B cell (primary cell): ENCODE measurements at regions not wholly inside any gene's neighbourhood (a gene's known extent, or its start where the extent isn't known, plus 50 kb on each side); places are given as distances from the start of the nearest gene placed in this dataset.

Experiments used
- EZH2 ChIP-seq: IDR thresholded peaks from 2 replicates; pipeline ENCODE4 v1.6.1; 2012; ENCODE audit warnings: borderline replicate concordance, low read depth, mild to moderate bottlenecking, moderate library complexity, low read length; ENCODE audit not compliant: insufficient read depth, poor library complexity, severe bottlenecking
- TF ChIP-seq, protein P1 (sequence below): fragments of 200-600 bp; IDR thresholded peaks from one replicate; pipeline ENCODE4 v1.8.0; 2022; ENCODE audit warnings: antibody characterized with exemption, mild to moderate bottlenecking

DNA sequence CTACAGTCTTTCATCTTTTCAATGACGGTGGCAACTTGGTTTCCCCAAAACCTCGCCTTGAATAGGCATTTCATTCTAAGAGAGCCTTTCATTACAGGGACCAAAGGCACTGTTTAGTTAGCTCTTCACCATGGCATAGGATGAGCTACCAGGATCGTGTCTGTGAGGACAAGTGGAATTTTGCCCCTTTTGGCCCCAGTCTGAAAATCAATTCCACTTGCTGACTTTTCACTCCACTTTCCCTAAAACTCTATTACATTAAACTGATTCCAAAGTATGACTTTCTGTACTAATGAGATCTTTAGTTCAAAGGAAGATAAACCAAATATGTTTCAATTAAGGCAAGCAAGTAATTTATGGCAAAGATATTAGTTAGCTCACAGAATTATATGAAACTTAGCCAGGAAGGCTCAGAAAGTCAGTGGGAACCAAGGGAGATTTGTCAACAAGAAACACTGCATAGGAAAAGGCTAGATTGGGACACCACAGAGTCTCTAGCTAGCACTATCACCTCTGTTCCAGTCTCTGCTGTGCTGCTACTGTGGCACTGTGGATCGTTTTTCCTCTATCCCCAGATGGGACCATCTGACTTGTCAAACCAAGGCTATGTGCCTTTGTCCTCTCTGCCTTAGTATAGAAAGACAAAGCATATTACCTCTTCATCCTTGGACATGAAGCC, 145.6 kb downstream of the SLC7A11 start:
- TF ChIP-seq, protein P1, sequence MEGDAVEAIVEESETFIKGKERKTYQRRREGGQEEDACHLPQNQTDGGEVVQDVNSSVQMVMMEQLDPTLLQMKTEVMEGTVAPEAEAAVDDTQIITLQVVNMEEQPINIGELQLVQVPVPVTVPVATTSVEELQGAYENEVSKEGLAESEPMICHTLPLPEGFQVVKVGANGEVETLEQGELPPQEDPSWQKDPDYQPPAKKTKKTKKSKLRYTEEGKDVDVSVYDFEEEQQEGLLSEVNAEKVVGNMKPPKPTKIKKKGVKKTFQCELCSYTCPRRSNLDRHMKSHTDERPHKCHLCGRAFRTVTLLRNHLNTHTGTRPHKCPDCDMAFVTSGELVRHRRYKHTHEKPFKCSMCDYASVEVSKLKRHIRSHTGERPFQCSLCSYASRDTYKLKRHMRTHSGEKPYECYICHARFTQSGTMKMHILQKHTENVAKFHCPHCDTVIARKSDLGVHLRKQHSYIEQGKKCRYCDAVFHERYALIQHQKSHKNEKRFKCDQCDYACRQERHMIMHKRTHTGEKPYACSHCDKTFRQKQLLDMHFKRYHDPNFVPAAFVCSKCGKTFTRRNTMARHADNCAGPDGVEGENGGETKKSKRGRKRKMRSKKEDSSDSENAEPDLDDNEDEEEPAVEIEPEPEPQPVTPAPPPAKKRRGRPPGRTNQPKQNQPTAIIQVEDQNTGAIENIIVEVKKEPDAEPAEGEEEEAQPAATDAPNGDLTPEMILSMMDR = no peak
- TF ChIP-seq EZH2 = no peak
